ENCODE measurements at regions not wholly inside any gene's neighbourhood (a gene's known extent, or its start where the extent isn't known, plus 50 kb on each side); places are given as distances from the start of the nearest gene placed in this dataset.

GRCh38 chr22:44599084-44599483, 101.1 kb upstream of the RTL6 start:
- no peak for TF ChIP-seq CTCF (IDR thresholded peaks at IDR 0.05; ENCODE audit: unreplicated experiment)
- no peak for DNase-seq (ENCODE audit: low spot score, unreplicated experiment)
- no peaks in the 10 kb centered on the region for H3K9me3 Mint-ChIP-seq (ENCODE audit: low read depth)
- H3K4me1 Mint-ChIP-seq (ENCODE audit: low read depth): peaks cover 14% of the 10 kb centered on the region
- H3K4me3 Mint-ChIP-seq (ENCODE audit: low read depth): no peak overlapping the region
- no peak overlapping the region for H3K27ac Mint-ChIP-seq
- H3K36me3 Mint-ChIP-seq (ENCODE audit: insufficient read depth): no peaks in the 10 kb centered on the region
- peaks cover 22% of the 10 kb centered on the region for H3K27me3 Mint-ChIP-seq

- H3K4me1 Mint-ChIP-seq (ENCODE audit: low read depth): peaks cover 14% of the 10 kb centered on the region
- no peak for DNase-seq (ENCODE audit: low spot score, unreplicated experiment)
- TF ChIP-seq CTCF (IDR thresholded peaks at IDR 0.05; ENCODE audit: unreplicated experiment): no peak
- peaks cover 18% of the 10 kb centered on the region for H3K27me3 Mint-ChIP-seq
- H3K27ac Mint-ChIP-seq: no peak overlapping the region
- no peaks in the 10 kb centered on the region for H3K36me3 Mint-ChIP-seq (ENCODE audit: insufficient read depth)
- no peak overlapping the region for H3K4me3 Mint-ChIP-seq (ENCODE audit: low read depth)
- no peaks in the 10 kb centered on the region for H3K9me3 Mint-ChIP-seq (ENCODE audit: low read depth)
Measured at GRCh38 chr22:44597616-44598015, 99.6 kb upstream of the RTL6 start.

GRCh38 chr22:44596396-44597125, 98.5 kb upstream of the RTL6 start:
- Mint-ChIP-seq H3K4me3 (ENCODE audit: low read depth) (no peak overlapping the region), H3K27me3 (peaks cover 18% of the 10 kb centered on the region), H3K36me3 (ENCODE audit: insufficient read depth) (no peaks in the 10 kb centered on the region), H3K4me1 (ENCODE audit: low read depth) (peaks cover 14% of the 10 kb centered on the region), H3K9me3 (ENCODE audit: low read depth) (no peaks in the 10 kb centered on the region), H3K27ac (no peak overlapping the region)
- DNase-seq (ENCODE audit: low spot score, unreplicated experiment): no peak
- TF ChIP-seq CTCF (IDR thresholded peaks at IDR 0.05; ENCODE audit: unreplicated experiment): no peak

GRCh38 chr22:44595841-44596341, 97.9 kb upstream of the RTL6 start:
- no peaks in the 10 kb centered on the region for H3K9me3 Mint-ChIP-seq (ENCODE audit: low read depth)
- no peak for TF ChIP-seq CTCF (IDR thresholded peaks at IDR 0.05; ENCODE audit: unreplicated experiment)
- H3K27ac Mint-ChIP-seq: no peak overlapping the region
- no peak overlapping the region for H3K4me3 Mint-ChIP-seq (ENCODE audit: low read depth)
- peaks cover 18% of the 10 kb centered on the region for H3K27me3 Mint-ChIP-seq
- H3K4me1 Mint-ChIP-seq (ENCODE audit: low read depth): peaks cover 14% of the 10 kb centered on the region
- no peak for DNase-seq (ENCODE audit: low spot score, unreplicated experiment)
- no peaks in the 10 kb centered on the region for H3K36me3 Mint-ChIP-seq (ENCODE audit: insufficient read depth)

- Mint-ChIP-seq H3K4me3 (ENCODE audit: low read depth) (no peak overlapping the region), H3K36me3 (ENCODE audit: insufficient read depth) (no peaks in the 10 kb centered on the region), H3K27ac (no peak overlapping the region), H3K4me1 (ENCODE audit: low read depth) (peaks cover 14% of the 10 kb centered on the region), H3K9me3 (ENCODE audit: low read depth) (no peaks in the 10 kb centered on the region), H3K27me3 (peaks cover 18% of the 10 kb centered on the region)
- DNase-seq (ENCODE audit: low spot score, unreplicated experiment): no peak
- TF ChIP-seq CTCF (IDR thresholded peaks at IDR 0.05; ENCODE audit: unreplicated experiment): no peak
Measured at GRCh38 chr22:44594951-44595350, 96.9 kb upstream of the RTL6 start.
